HepG2 (cell line): ENCODE measurements at regions not wholly inside any gene's neighbourhood (a gene's known extent, or its start where the extent isn't known, plus 50 kb on each side); places are given as distances from the start of the nearest gene placed in this dataset.

Experiments used
- ATAC-seq: fragments of 200-7000 bp; cut with Tn5 transposase; 3 replicates; pipeline ENCODE4 v1.9.1; 2020; ENCODE audit warnings: mild to moderate bottlenecking, moderate library complexity
- BruUV-seq: library from RNA; stranded (reverse); fragments of 400-500 nt; replicated peaks from 2 replicates; lab custom pipeline; 2021; lab: Mats Ljungman, UMichigan
- CTCF ChIA-PET: fragments of 300-600 bp; formaldehyde crosslinking; extraction: SDS; loops from one replicate; lab custom pipeline; 2021; ENCODE audit warnings: low total read pairs, inconsistent platforms, low intra/inter-chr PET ratio; lab: Yijun Ruan, JAX
- POLR2A ChIA-PET: fragments of 350-600 bp; sonication (Branson Sonifier 250); formaldehyde crosslinking; loops from one replicate; lab custom pipeline; 2020; ENCODE audit warnings: antibody characterized with exemption, inconsistent platforms; lab: Yijun Ruan, JAX
- DNase-seq: peaks from one replicate; pipeline ENCODE4 v3.0.0-alpha.2; 2015; ENCODE audit warnings: low spot score
- FAIRE-seq: peaks from 3 replicates; lab custom pipeline; 2011; peaks lifted over from hg19 to GRCh38; lab: Jason Lieb, UNC
- H2AFZ ChIP-seq: one replicate; pipeline ENCODE4 v1.6.1; 2011; ENCODE audit warnings: low read length, inconsistent platforms
- H3K27ac ChIP-seq: fragments of 300-600 bp; 3 replicates; pipeline ENCODE4 v1.8.0; 2011; ENCODE audit warnings: mixed run types, mild to moderate bottlenecking, mixed read lengths, low read length, inconsistent platforms; ENCODE audit not compliant: insufficient read depth; ENCODE audit errors: extremely low read length
- H3K27me3 ChIP-seq, 2 experiments: fragments of 200-600 bp in 1 of 2; 2 replicates in 1 of 2; 3 replicates in 1 of 2; pipeline versions ENCODE4 v1.6.0 to v1.8.0; 2011; ENCODE audit warnings: low read length in 2 of 2, mild to moderate bottlenecking in 2 of 2, moderate library complexity in 2 of 2, inconsistent platforms in 1 of 2; ENCODE audit not compliant: insufficient read depth in 2 of 2, control insufficient read depth in 1 of 2
- H3K36me3 ChIP-seq, 2 experiments: fragments of 200-600 bp in 1 of 2; replicated peaks in 1 of 2; 2 replicates in 1 of 2; 3 replicates in 1 of 2; pipeline versions ENCODE4 v1.5.1 to v1.8.0; 2011; ENCODE audit warnings: low read length in 2 of 2, inconsistent platforms in 1 of 2; ENCODE audit not compliant: insufficient read depth in 2 of 2, control insufficient read depth in 1 of 2
- H3K4me1 ChIP-seq: 2 replicates; pipeline ENCODE4 v1.5.1; 2012; ENCODE audit warnings: low read length, inconsistent platforms; ENCODE audit not compliant: insufficient read depth
- H3K4me2 ChIP-seq: 2 replicates; pipeline ENCODE4 v1.6.0; 2011; ENCODE audit warnings: low read depth, low read length, inconsistent platforms
- H3K4me3 ChIP-seq, 3 experiments: fragments of 200-600 bp in 1 of 3; sonication (generic), shearing (Covaris generic) in 1 of 3; replicated peaks in 1 of 3; 2 replicates each; pipeline ENCODE4 v1.5.1; 2011 to 2016; ENCODE audit warnings: low read length in 3 of 3, inconsistent platforms in 2 of 3, low read depth in 2 of 3, mild to moderate bottlenecking in 2 of 3, control low read depth in 1 of 3, mixed read lengths in 1 of 3; ENCODE audit not compliant: insufficient read depth in 1 of 3
- H3K79me2 ChIP-seq: one replicate; pipeline ENCODE4 v1.6.1; 2011; ENCODE audit warnings: low read length, inconsistent platforms; ENCODE audit not compliant: insufficient read depth
- H3K9ac ChIP-seq: 2 replicates; pipeline ENCODE4 v1.6.0; 2011; ENCODE audit warnings: mild to moderate bottlenecking, low read depth, low read length, inconsistent platforms; ENCODE audit not compliant: insufficient read depth
- H3K9me3 ChIP-seq: 2 replicates; pipeline ENCODE4 v1.5.1; 2012; ENCODE audit warnings: mild to moderate bottlenecking, low read length
- H4K20me1 ChIP-seq: 2 replicates; pipeline ENCODE4 v1.6.0; 2011; ENCODE audit warnings: inconsistent platforms, mild to moderate bottlenecking, low read length, moderate library complexity; ENCODE audit not compliant: insufficient read depth
- HNRNPH1 ChIP-seq: fragments of 200-400 bp; formaldehyde crosslinking; optimal IDR thresholded peaks from 2 replicates; pipeline ENCODE3; 2017; ENCODE audit warnings: mild to moderate bottlenecking, low read depth, low read length
- LBX2 ChIP-seq: sonication (generic); formaldehyde crosslinking; IDR thresholded peaks from 2 replicates; pipeline ENCODE4 v1.5.0; 2020; ENCODE audit warnings: missing genetic modification reagents, mild to moderate bottlenecking, borderline replicate concordance
- LCORL ChIP-seq, 2 experiments: fragments of 450-650 bp in 1 of 2; sonication (generic) in 1 of 2; formaldehyde crosslinking in 1 of 2; IDR thresholded peaks; 2 replicates each; pipeline versions ENCODE4 v1.5.0 to v1.6.1; 2017 to 2020; ENCODE audit warnings: antibody characterized with exemption in 1 of 2, missing genetic modification reagents in 1 of 2
- YY1 ChIP-seq: IDR thresholded peaks from 2 replicates; pipeline ENCODE4 v1.6.1; 2011; ENCODE audit warnings: low read length, low read depth, moderate library complexity, mild to moderate bottlenecking; ENCODE audit not compliant: insufficient read depth, insufficient replicate concordance
- ZNF224 ChIP-seq: sonication (generic); formaldehyde crosslinking; IDR thresholded peaks from 2 replicates; pipeline ENCODE4 v1.5.0; 2020; ENCODE audit warnings: mild to moderate bottlenecking, missing genetic modification reagents
- ZNF629 ChIP-seq: sonication (generic); formaldehyde crosslinking; conservative IDR thresholded peaks from 2 replicates; pipeline ENCODE4 v1.5.0; 2020; ENCODE audit warnings: missing genetic modification reagents
- ZNF747 ChIP-seq: sonication (generic); formaldehyde crosslinking; IDR thresholded peaks from 2 replicates; pipeline ENCODE4 v1.8.1; 2023; ENCODE audit warnings: missing genetic modification reagents, mild to moderate bottlenecking, borderline replicate concordance
- ZSCAN12 ChIP-seq: sonication (generic); formaldehyde crosslinking; IDR thresholded peaks from 2 replicates; pipeline ENCODE4 v1.9.0; 2021; ENCODE audit warnings: mild to moderate bottlenecking, missing genetic modification reagents
- WGBS: methylation state at CpG from one replicate; pipeline ENCODE4 v1.1.6; 2017; ENCODE audit warnings: low lambda C conversion rate; 5-methylcytosine and 5-hydroxymethylcytosine counted together
- in situ Hi-C: cut with HindIII; loops from 2 replicates; pipeline ENCODE4 v1.10.0; 2017; ENCODE audit warnings: low pct_unique_long_range_greater_than_20kb; ENCODE audit not compliant: extremely low pct_ligation_motif_present
- intact Hi-C: fragments of 100-400 bp; cut with micrococcal nuclease; formaldehyde crosslinking; loops from one replicate; pipeline ENCODE4 v1.10.0; 2022; ENCODE audit not compliant: unreplicated experiment
- TF ChIP-seq, protein P1 (sequence below): sonication (generic); formaldehyde crosslinking; IDR thresholded peaks from 2 replicates; pipeline ENCODE4 v1.5.0; 2020; ENCODE audit warnings: missing genetic modification reagents
- TF ChIP-seq, protein P2 (sequence below): sonication (generic); formaldehyde crosslinking; IDR thresholded peaks from 2 replicates; pipeline ENCODE4 v1.5.1; 2020; ENCODE audit warnings: mild to moderate bottlenecking, missing genetic modification reagents, moderate library complexity

- no peak for TF ChIP-seq HNRNPH1
- peak; percentile 82 for TF ChIP-seq ZNF629 (CRISPR knock-in tag)
- TF ChIP-seq ZNF224 (CRISPR knock-in tag), result peak; percentile 37; the same call in 1 of the 2 replicates
- TF ChIP-seq ZSCAN12 (CRISPR knock-in tag), result no peak
- FAIRE-seq, result no peak
- peaks cover 81% of the 10 kb centered on the region for H3K4me1 ChIP-seq
- H4K20me1 ChIP-seq, result no peaks in the 10 kb centered on the region
- peak overlapping the region; percentile 33; the same call in 1 of the 2 replicates for H3K9ac ChIP-seq
- peak overlapping the region; percentile 39 for H3K27ac ChIP-seq
- peak overlapping the region; percentile 80 for H3K4me2 ChIP-seq
- peaks cover 2 to 15% of the 10 kb centered on the region in 2 experiments; a peak in 3 of 5 replicates for H3K27me3 ChIP-seq
- H2AFZ ChIP-seq, result no peak overlapping the region
- intact Hi-C loops, result no loop called here
- in situ Hi-C loops, result no loop called here
- peak overlapping the region in 1 of 3 experiments; percentile 52; a peak in 2 of 6 replicates for H3K4me3 ChIP-seq
- ChIA-PET POLR2A (interaction anchor here (1.1 to 2.0 kb wide), 2 partner anchors 10 to 173 kb away, joined by 3 to 7 read pairs; partner anchors contain the start of gene HDAC4), CTCF (no interaction called here)
- 19% methylated on average over 5 of the region's 5 CpGs for WGBS
- no peak for ATAC-seq
- H3K79me2 ChIP-seq, result no peaks in the 10 kb centered on the region
- no peak for DNase-seq
- H3K36me3 ChIP-seq, result no peaks in the 10 kb centered on the region
- no TSS peak for BruUV-seq
- H3K9me3 ChIP-seq, result peaks cover 7% of the 10 kb centered on the region; the same call in 1 of the 2 replicates
Observed at GRCh38 chr2:239574054-239574433, 173.2 kb upstream of the HDAC4 start.

DNA sequence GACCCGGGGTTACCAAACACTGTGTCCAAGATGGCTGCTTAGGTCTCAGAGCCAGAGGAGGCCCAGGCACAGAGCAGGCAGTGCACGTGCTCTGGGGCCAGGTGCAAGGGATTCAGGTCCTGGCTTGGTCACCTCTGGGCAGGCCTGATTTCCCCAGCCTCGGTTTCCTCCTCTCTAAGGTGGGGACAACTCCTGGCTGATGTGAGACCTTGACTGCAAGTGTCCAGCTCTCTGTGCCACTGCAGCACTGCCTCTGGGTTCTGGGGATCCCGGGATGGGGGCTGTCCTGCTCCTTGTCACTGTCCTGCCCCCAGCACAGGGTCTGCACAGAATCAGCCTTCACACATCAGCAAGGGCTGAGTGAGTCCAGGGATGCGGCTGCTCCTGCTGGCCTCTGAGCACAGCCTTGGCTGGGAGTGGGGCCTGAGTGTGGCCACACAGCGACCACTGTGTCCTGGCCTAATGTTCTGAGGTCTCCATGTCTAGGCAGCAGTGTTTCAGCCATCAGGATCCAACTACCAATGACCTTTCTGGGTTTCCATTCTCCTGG is 170.2 kb upstream of the HDAC4 start:
- no peaks in the 10 kb centered on the region for H3K36me3 ChIP-seq
- peaks cover 51% of the 10 kb centered on the region for H3K4me1 ChIP-seq
- FAIRE-seq (no peak), ATAC-seq (no peak), DNase-seq (no peak)
- H3K79me2 ChIP-seq, result no peaks in the 10 kb centered on the region
- CTCF ChIA-PET, result no interaction called here
- no TSS peak for BruUV-seq
- H3K9ac ChIP-seq, result no peak overlapping the region
- in situ Hi-C loops (no loop called here), intact Hi-C loops (no loop called here)
- TF ChIP-seq, protein P1, sequence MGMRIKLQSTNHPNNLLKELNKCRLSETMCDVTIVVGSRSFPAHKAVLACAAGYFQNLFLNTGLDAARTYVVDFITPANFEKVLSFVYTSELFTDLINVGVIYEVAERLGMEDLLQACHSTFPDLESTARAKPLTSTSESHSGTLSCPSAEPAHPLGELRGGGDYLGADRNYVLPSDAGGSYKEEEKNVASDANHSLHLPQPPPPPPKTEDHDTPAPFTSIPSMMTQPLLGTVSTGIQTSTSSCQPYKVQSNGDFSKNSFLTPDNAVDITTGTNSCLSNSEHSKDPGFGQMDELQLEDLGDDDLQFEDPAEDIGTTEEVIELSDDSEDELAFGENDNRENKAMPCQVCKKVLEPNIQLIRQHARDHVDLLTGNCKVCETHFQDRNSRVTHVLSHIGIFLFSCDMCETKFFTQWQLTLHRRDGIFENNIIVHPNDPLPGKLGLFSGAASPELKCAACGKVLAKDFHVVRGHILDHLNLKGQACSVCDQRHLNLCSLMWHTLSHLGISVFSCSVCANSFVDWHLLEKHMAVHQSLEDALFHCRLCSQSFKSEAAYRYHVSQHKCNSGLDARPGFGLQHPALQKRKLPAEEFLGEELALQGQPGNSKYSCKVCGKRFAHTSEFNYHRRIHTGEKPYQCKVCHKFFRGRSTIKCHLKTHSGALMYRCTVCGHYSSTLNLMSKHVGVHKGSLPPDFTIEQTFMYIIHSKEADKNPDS, result 0 out of 2 replicates have a peak, but pooled peaks have one; percentile 22
- 0 out of 2 replicates have a peak, but pooled peaks have one; percentile 10 for TF ChIP-seq ZNF747 (CRISPR knock-in tag)
- TF ChIP-seq LCORL (IDR thresholded peaks at IDR 0.05), result no peak
- 0 out of 2 replicates have a peak, but pooled peaks have one; percentile 25 for TF ChIP-seq LCORL (CRISPR knock-in tag; IDR thresholded peaks at IDR 0.05)
- TF ChIP-seq, protein P2, sequence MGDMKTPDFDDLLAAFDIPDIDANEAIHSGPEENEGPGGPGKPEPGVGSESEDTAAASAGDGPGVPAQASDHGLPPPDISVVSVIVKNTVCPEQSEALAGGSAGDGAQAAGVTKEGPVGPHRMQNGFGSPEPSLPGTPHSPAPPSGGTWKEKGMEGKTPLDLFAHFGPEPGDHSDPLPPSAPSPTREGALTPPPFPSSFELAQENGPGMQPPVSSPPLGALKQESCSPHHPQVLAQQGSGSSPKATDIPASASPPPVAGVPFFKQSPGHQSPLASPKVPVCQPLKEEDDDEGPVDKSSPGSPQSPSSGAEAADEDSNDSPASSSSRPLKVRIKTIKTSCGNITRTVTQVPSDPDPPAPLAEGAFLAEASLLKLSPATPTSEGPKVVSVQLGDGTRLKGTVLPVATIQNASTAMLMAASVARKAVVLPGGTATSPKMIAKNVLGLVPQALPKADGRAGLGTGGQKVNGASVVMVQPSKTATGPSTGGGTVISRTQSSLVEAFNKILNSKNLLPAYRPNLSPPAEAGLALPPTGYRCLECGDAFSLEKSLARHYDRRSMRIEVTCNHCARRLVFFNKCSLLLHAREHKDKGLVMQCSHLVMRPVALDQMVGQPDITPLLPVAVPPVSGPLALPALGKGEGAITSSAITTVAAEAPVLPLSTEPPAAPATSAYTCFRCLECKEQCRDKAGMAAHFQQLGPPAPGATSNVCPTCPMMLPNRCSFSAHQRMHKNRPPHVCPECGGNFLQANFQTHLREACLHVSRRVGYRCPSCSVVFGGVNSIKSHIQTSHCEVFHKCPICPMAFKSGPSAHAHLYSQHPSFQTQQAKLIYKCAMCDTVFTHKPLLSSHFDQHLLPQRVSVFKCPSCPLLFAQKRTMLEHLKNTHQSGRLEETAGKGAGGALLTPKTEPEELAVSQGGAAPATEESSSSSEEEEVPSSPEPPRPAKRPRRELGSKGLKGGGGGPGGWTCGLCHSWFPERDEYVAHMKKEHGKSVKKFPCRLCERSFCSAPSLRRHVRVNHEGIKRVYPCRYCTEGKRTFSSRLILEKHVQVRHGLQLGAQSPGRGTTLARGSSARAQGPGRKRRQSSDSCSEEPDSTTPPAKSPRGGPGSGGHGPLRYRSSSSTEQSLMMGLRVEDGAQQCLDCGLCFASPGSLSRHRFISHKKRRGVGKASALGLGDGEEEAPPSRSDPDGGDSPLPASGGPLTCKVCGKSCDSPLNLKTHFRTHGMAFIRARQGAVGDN (CRISPR knock-in tag), result peak; percentile 36; the same call in 1 of the 2 replicates
- TF ChIP-seq LBX2, result no peak
- peak; percentile 25 for TF ChIP-seq YY1
- POLR2A ChIA-PET, result interaction anchor here (1.1 kb wide), 1 partner anchor 170 kb away, joined by 3 read pairs; the partner anchor contains the start of gene HDAC4
- WGBS, result 21% methylated on average over 5 of the region's 6 CpGs
- H2AFZ ChIP-seq, result no peak overlapping the region
- H4K20me1 ChIP-seq, result no peaks in the 10 kb centered on the region
- no peak overlapping the region for H3K4me3 ChIP-seq
- no peak overlapping the region for H3K4me2 ChIP-seq
- H3K27me3 ChIP-seq, result peaks cover 0 to 40% of the 10 kb centered on the region in 2 experiments; a peak in 4 of 5 replicates
- no peak overlapping the region for H3K27ac ChIP-seq
- peaks cover 3% of the 10 kb centered on the region; the same call in 1 of the 2 replicates for H3K9me3 ChIP-seq
